ENCODE measurements at regions not wholly inside any gene's neighbourhood (a gene's known extent, or its start where the extent isn't known, plus 50 kb on each side); places are given as distances from the start of the nearest gene placed in this dataset.

DNA sequence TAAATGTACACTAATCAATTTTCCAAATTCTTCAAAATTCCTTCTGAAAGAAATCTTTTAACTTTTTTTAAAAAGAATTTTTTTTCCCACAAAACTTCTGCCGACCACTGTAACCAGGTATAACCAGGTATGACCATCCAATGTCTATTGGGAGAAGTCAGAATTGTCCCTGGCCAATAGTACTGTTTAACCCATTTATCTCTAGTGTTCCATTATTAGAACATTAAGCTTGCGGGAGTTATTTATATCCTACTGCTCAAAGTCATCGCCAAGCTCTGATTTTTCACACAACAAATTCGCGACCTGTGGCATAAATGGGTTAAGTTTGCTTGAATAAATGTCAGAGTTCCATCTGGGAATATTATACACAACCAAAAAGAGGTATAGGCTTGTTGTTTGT lies 343.2 kb downstream of the ANXA1 start:
- TF ChIP-seq, protein P1, sequence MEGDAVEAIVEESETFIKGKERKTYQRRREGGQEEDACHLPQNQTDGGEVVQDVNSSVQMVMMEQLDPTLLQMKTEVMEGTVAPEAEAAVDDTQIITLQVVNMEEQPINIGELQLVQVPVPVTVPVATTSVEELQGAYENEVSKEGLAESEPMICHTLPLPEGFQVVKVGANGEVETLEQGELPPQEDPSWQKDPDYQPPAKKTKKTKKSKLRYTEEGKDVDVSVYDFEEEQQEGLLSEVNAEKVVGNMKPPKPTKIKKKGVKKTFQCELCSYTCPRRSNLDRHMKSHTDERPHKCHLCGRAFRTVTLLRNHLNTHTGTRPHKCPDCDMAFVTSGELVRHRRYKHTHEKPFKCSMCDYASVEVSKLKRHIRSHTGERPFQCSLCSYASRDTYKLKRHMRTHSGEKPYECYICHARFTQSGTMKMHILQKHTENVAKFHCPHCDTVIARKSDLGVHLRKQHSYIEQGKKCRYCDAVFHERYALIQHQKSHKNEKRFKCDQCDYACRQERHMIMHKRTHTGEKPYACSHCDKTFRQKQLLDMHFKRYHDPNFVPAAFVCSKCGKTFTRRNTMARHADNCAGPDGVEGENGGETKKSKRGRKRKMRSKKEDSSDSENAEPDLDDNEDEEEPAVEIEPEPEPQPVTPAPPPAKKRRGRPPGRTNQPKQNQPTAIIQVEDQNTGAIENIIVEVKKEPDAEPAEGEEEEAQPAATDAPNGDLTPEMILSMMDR (IDR thresholded peaks at IDR 0.05; ENCODE audit: borderline replicate concordance, extremely low read depth, low read length, poor library complexity, severe bottlenecking), result no peak
- TF ChIP-seq EZH2 (IDR thresholded peaks at IDR 0.05; ENCODE audit: borderline replicate concordance, low read depth, low read length, severe bottlenecking), result no peak
